BE2C (cell line): ENCODE measurements at regions not wholly inside any gene's neighbourhood (a gene's known extent, or its start where the extent isn't known, plus 50 kb on each side); places are given as distances from the start of the nearest gene placed in this dataset.

Experiments
- DNase-seq: peaks from one replicate; pipeline ENCODE4 v3.0.0-alpha.2; 2020
- H3K27me3 ChIP-seq: fragments of 250-450 bp; sonication (Bioruptor Pico); 2 replicates; pipeline ENCODE4 v1.5.1; 2020; ENCODE audit warnings: mild to moderate bottlenecking
- H3K36me3 ChIP-seq: fragments of 250-450 bp; sonication (Bioruptor Pico); 2 replicates; pipeline ENCODE4 v1.5.1; 2020; ENCODE audit warnings: mild to moderate bottlenecking
- H3K4me1 ChIP-seq: fragments of 250-450 bp; sonication (Bioruptor Pico); 2 replicates; pipeline ENCODE4 v1.5.1; 2020
- H3K4me3 ChIP-seq: 2 replicates; pipeline ENCODE4 v1.5.1; 2011; ENCODE audit warnings: low read depth, low read length
- H3K9me3 ChIP-seq: fragments of 250-450 bp; sonication (Bioruptor Pico); 2 replicates; pipeline ENCODE4 v1.5.1; 2020
- CTCF ChIP-seq: IDR thresholded peaks from 2 replicates; pipeline ENCODE4 v1.5.1; 2012; ENCODE audit warnings: mild to moderate bottlenecking, low read depth, low read length

DNA sequence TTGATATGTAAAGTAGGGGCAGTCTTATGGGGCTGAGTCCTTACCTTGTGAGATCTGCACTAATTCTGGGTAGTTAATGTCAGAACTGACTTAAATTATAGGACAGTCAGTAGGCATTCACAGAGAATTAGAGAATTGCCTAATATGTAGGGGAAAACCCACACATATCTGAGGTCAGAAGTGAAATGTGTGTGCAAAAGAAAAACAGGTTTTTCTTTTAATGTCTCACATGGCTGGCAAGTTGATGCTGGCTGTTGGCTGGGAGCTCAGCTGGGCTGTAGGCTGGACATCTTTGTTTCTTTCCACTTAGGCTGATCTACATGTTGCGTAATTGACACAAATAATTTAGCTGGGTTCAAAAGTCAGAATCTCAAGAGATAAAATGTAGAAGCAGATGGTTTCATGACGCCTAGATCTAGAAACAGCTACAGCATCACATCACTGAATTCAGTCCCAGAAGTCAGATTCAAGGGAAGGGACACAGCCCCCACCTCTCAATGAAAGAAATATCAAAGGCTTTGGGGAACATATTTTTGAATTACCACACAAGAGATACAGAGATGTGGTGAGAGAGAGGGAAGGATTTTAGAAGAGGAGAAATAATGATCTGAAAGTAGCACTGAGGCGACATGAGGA is 98.9 kb downstream of the TNFSF18 start:
- H3K36me3 ChIP-seq: no peaks in the 10 kb centered on the region
- no peak for TF ChIP-seq CTCF
- no peaks in the 10 kb centered on the region for H3K4me1 ChIP-seq
- no peak for DNase-seq
- no peaks in the 10 kb centered on the region for H3K9me3 ChIP-seq
- no peaks in the 10 kb centered on the region for H3K27me3 ChIP-seq
- no peak overlapping the region for H3K4me3 ChIP-seq

- Histone ChIP-seq H3K4me1 (no peaks in the 10 kb centered on the region), H3K9me3 (no peaks in the 10 kb centered on the region), H3K4me3 (no peak overlapping the region), H3K36me3 (no peaks in the 10 kb centered on the region), H3K27me3 (no peaks in the 10 kb centered on the region)
- no peak for DNase-seq
- TF ChIP-seq CTCF: no peak
Measured at GRCh38 chr1:172952516-172952915, 98.2 kb downstream of the TNFSF18 start.

DNA sequence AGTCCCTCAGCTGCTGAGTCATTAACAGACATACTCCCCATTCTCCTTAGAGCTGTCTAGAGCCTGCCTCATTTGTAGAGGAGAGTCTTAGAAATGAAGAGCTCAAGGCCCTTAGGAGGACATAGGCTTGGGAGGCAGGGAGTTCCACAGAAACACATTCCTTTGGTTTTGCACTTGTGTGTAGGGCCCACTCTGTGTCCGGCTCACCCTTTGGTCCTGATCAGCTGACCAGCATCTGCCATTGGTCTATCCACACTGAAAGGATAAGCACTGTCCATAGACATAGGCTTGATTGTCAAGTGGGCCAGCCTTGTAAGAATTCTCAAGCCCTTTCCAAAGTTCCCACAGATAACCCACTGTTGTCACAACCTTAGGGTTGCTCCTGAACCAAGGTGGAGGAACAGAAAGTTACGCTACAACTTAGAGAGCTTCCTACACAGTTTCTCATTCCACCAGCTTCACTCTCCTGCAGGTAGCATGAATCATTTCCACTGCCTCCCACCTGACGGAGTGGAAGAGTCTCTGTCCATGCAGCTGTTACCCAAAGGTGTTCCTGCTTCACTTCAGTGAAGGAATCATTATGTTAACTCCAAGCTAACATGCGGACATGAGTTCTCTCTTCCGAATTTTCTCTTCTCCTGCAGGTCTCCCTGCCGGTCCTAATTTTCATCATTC is 96.1 kb downstream of the TNFSF18 start:
- H3K4me1 ChIP-seq: no peaks in the 10 kb centered on the region
- H3K27me3 ChIP-seq: no peaks in the 10 kb centered on the region
- TF ChIP-seq CTCF: no peak
- H3K4me3 ChIP-seq: no peak overlapping the region
- H3K9me3 ChIP-seq: no peaks in the 10 kb centered on the region
- no peaks in the 10 kb centered on the region for H3K36me3 ChIP-seq
- no peak for DNase-seq

GRCh38 chr1:172955161-172955815 is 95.5 kb downstream of the TNFSF18 start:
- no peak for DNase-seq
- H3K36me3 ChIP-seq: no peaks in the 10 kb centered on the region
- no peak overlapping the region for H3K4me3 ChIP-seq
- no peak for TF ChIP-seq CTCF
- H3K27me3 ChIP-seq: no peaks in the 10 kb centered on the region
- H3K4me1 ChIP-seq: no peaks in the 10 kb centered on the region
- no peaks in the 10 kb centered on the region for H3K9me3 ChIP-seq

DNA sequence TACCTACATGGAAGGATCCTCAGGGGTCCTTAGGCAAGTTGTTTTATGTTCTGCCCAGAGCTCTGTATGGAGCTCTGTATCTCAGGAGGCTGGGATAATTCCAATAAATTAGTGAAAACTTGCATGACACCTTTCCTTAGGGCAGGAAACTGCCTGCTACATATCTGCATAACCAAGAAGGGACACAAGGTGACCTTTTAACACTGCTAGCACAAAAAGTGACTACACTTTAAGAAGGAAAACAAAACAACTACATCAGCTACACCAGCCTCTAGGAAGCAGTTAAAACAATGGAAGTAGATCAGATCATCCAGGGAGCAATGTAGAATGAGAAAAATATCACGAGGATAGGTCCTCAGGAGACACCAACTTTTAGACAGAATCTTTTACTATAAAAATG is 93.9 kb downstream of the TNFSF18 start:
- no peak for TF ChIP-seq CTCF
- Histone ChIP-seq H3K4me1 (no peaks in the 10 kb centered on the region), H3K36me3 (no peaks in the 10 kb centered on the region), H3K4me3 (no peak overlapping the region), H3K9me3 (no peaks in the 10 kb centered on the region), H3K27me3 (no peaks in the 10 kb centered on the region)
- DNase-seq: no peak

DNA sequence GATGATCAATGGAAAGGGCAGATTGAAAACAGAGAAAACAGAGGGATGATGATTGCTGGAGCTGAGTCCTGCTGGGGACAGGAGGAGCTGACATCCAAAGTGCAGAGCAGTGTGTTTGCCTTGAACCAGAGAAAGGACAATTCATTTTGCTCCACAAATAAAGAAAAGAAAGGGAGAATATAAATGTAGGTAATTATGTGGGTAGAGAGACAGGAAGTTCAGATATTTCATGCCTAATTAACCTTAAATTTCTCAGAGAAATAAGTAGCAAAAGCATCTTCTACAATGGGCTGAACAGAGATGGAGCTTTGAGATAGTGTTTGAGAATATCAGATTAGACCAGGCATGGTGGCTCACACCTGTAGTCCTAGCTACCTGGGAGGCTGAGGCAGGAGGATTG is 93.2 kb downstream of the TNFSF18 start:
- H3K4me1 ChIP-seq: no peaks in the 10 kb centered on the region
- DNase-seq: no peak
- H3K9me3 ChIP-seq: no peaks in the 10 kb centered on the region
- no peak overlapping the region for H3K4me3 ChIP-seq
- TF ChIP-seq CTCF: no peak
- no peaks in the 10 kb centered on the region for H3K36me3 ChIP-seq
- H3K27me3 ChIP-seq: no peaks in the 10 kb centered on the region
